ENCODE measurements at regions not wholly inside any gene's neighbourhood (a gene's known extent, or its start where the extent isn't known, plus 50 kb on each side); places are given as distances from the start of the nearest gene placed in this dataset.

DNA sequence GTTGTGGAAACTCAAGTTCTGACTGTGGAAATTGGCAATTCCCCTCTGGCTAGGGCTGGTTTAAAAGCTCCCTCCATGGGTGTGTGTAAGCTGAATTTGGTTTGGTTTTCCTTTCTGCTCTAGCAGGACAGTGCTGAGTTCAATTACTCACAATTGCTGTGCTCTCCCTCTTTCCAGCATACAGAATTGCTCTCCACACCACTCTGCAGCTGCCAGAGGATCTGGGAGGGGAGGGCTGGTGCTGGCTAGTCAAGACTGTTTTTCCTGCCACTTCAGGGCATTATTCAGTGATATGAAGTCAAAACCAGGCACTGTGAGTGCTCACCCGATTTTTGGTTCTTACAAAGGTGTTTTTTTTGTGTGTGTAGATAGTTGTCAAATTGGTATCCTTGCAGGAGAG is 336.9 kb upstream of the SLC24A2 start:
- ChIA-PET CTCF (no interaction called here), POLR2A (no interaction called here)
- DNase-seq (ENCODE audit: low read depth in 1 of 2, low spot score in 1 of 2): no peak
- no peak for TF ChIP-seq MAFK (IDR thresholded peaks at IDR 0.05; ENCODE audit: partially characterized antibody)
- no peak for TF ChIP-seq NFE2L2 (conservative IDR thresholded peaks at IDR 0.05; ENCODE audit: low read length)
- TF ChIP-seq RCOR1 (IDR thresholded peaks at IDR 0.05; ENCODE audit: low read depth, low read length): no peak
- no peak for TF ChIP-seq CBX8 (IDR thresholded peaks at IDR 0.05)
- TF ChIP-seq, protein P1, sequence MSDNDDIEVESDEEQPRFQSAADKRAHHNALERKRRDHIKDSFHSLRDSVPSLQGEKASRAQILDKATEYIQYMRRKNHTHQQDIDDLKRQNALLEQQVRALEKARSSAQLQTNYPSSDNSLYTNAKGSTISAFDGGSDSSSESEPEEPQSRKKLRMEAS (IDR thresholded peaks at IDR 0.05): no peak
- TF ChIP-seq CBX2 (IDR thresholded peaks at IDR 0.05; ENCODE audit: borderline replicate concordance, low read depth): no peak
- TF ChIP-seq EHF (CRISPR knock-in tag; IDR thresholded peaks at IDR 0.05): no peak
- no peak for TF ChIP-seq ZSCAN20 (CRISPR knock-in tag; IDR thresholded peaks at IDR 0.05)
- no peak for TF ChIP-seq POLR2A (IDR thresholded peaks at IDR 0.05; ENCODE audit: low read length)
- 6% methylated on average over 1 of the region's 1 CpG for WGBS (ENCODE audit: missing lambda C conversion rate)
- Histone ChIP-seq H3K4me3 (no peak overlapping the region), H3K9me3 (no peaks in the 10 kb centered on the region), H3K4me2 (no peak overlapping the region), H3K4me1 (no peaks in the 10 kb centered on the region), H3K27ac (no peak overlapping the region)
- no peak for FAIRE-seq
- ATAC-seq: no peak

- Histone ChIP-seq H3K4me3 (no peak overlapping the region), H3K4me2 (no peak overlapping the region), H3K27ac (no peak overlapping the region), H3K9me3 (no peaks in the 10 kb centered on the region), H3K4me1 (no peaks in the 10 kb centered on the region)
- ATAC-seq (no peak), FAIRE-seq (no peak), DNase-seq (ENCODE audit: low read depth in 1 of 2, low spot score in 1 of 2) (no peak)
- POLR2A ChIA-PET: no interaction called here
- WGBS (ENCODE audit: missing lambda C conversion rate): 89% methylated on average over 1 of the region's 1 CpG
- no peak for TF ChIP-seq KDM5A (IDR thresholded peaks at IDR 0.05)
- TF ChIP-seq, protein P2, sequence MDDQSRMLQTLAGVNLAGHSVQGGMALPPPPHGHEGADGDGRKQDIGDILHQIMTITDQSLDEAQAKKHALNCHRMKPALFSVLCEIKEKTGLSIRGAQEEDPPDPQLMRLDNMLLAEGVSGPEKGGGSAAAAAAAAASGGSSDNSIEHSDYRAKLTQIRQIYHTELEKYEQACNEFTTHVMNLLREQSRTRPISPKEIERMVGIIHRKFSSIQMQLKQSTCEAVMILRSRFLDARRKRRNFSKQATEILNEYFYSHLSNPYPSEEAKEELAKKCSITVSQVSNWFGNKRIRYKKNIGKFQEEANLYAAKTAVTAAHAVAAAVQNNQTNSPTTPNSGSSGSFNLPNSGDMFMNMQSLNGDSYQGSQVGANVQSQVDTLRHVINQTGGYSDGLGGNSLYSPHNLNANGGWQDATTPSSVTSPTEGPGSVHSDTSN (IDR thresholded peaks at IDR 0.05): no peak
- TF ChIP-seq, protein P3, sequence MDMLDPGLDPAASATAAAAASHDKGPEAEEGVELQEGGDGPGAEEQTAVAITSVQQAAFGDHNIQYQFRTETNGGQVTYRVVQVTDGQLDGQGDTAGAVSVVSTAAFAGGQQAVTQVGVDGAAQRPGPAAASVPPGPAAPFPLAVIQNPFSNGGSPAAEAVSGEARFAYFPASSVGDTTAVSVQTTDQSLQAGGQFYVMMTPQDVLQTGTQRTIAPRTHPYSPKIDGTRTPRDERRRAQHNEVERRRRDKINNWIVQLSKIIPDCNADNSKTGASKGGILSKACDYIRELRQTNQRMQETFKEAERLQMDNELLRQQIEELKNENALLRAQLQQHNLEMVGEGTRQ (IDR thresholded peaks at IDR 0.05): no peak
- TF ChIP-seq TFCP2L1 (CRISPR knock-in tag; IDR thresholded peaks at IDR 0.05): no peak
- no peak for TF ChIP-seq SMC3 (IDR thresholded peaks at IDR 0.05)
- no peak for TF ChIP-seq CBX8 (IDR thresholded peaks at IDR 0.05)
- TF ChIP-seq FOXS1 (CRISPR knock-in tag; IDR thresholded peaks at IDR 0.05): no peak
- TF ChIP-seq JUN (IDR thresholded peaks at IDR 0.05): no peak
- no peak for TF ChIP-seq ESRRA (IDR thresholded peaks at IDR 0.05; ENCODE audit: borderline replicate concordance, low read length)
- no peak for TF ChIP-seq CHD4 (IDR thresholded peaks at IDR 0.05; ENCODE audit: borderline replicate concordance)
- no peak for TF ChIP-seq ZSCAN20 (CRISPR knock-in tag; IDR thresholded peaks at IDR 0.05)
- TF ChIP-seq ZFP36 (IDR thresholded peaks at IDR 0.05; ENCODE audit: borderline replicate concordance, partially characterized antibody): no peak
- no peak for TF ChIP-seq POLR2AphosphoS2 (conservative IDR thresholded peaks at IDR 0.05; ENCODE audit: low read length)
- TF ChIP-seq RAD21 (conservative IDR thresholded peaks at IDR 0.05 in 1 of 2, IDR thresholded peaks at IDR 0.05 in 1 of 2): no peak
- no peak for TF ChIP-seq RARB (CRISPR knock-in tag; IDR thresholded peaks at IDR 0.05)
- TF ChIP-seq ZC3H11A (IDR thresholded peaks at IDR 0.05): no peak
- TF ChIP-seq RCOR1 (IDR thresholded peaks at IDR 0.05; ENCODE audit: low read depth, low read length): no peak
- no peak for TF ChIP-seq REST (IDR thresholded peaks at IDR 0.05)
- no peak for TF ChIP-seq MYC (IDR thresholded peaks at IDR 0.05; ENCODE audit: borderline replicate concordance, low read length)
- no peak for TF ChIP-seq MAFK (IDR thresholded peaks at IDR 0.05; ENCODE audit: partially characterized antibody)
- CTCF ChIA-PET: interaction anchor here (2.3 kb wide), 1 partner anchor 20 kb away, joined by 5 read pairs; no protein-coding TSS in a partner anchor
Measured at GRCh38 chr9:20119566-20119965, 330.7 kb upstream of the SLC24A2 start.
